DND-41 (cell line): ENCODE measurements at regions not wholly inside any gene's neighbourhood (a gene's known extent, or its start where the extent isn't known, plus 50 kb on each side); places are given as distances from the start of the nearest gene placed in this dataset.

Experiments used
- ATAC-seq: fragments of 200-7000 bp; cut with Tn5 transposase; 3 replicates; pipeline ENCODE4 v1.9.1; 2021; ENCODE audit warnings: low read depth; ENCODE audit not compliant: insufficient read depth
- DNase-seq: peaks from one replicate; pipeline ENCODE4 v3.0.0-alpha.2; 2020
- H2AFZ ChIP-seq: 2 replicates; pipeline ENCODE4 v1.6.0; 2012; ENCODE audit warnings: low read depth, low read length
- H3K27ac ChIP-seq: 2 replicates; pipeline ENCODE4 v1.5.1; 2012; ENCODE audit warnings: low read length, inconsistent platforms
- H3K27me3 ChIP-seq: fragments of 200-600 bp; sonication (generic); 2 replicates; pipeline ENCODE4 v1.6.0; 2012; ENCODE audit warnings: low read length, mild to moderate bottlenecking, inconsistent platforms; ENCODE audit not compliant: insufficient read depth, poor library complexity
- H3K36me3 ChIP-seq: 2 replicates; pipeline ENCODE4 v1.5.1; 2012; ENCODE audit warnings: low read length, inconsistent platforms; ENCODE audit not compliant: insufficient read depth
- H3K4me1 ChIP-seq: 2 replicates; pipeline ENCODE4 v1.5.1; 2012; ENCODE audit warnings: mild to moderate bottlenecking, low read length; ENCODE audit not compliant: insufficient read depth
- H3K4me2 ChIP-seq: 2 replicates; pipeline ENCODE4 v1.6.0; 2012; ENCODE audit warnings: mild to moderate bottlenecking, moderate library complexity, low read length, inconsistent platforms; ENCODE audit not compliant: insufficient read depth
- H3K4me3 ChIP-seq, 2 experiments: fragments of 200-600 bp in 1 of 2; shearing (Covaris generic) in 1 of 2; 2 replicates each; pipeline ENCODE4 v1.5.1; 2012 to 2016; ENCODE audit warnings: inconsistent platforms in 2 of 2, low read length in 2 of 2, mild to moderate bottlenecking in 2 of 2, low read depth in 1 of 2, moderate library complexity in 1 of 2
- H3K79me2 ChIP-seq: 2 replicates; pipeline ENCODE4 v1.6.0; 2012; ENCODE audit warnings: low read length, inconsistent platforms; ENCODE audit not compliant: insufficient read depth
- H3K9ac ChIP-seq: 2 replicates; pipeline ENCODE4 v1.6.0; 2012; ENCODE audit warnings: low read depth, mild to moderate bottlenecking, inconsistent platforms, low read length, moderate library complexity
- H3K9me3 ChIP-seq: 2 replicates; pipeline ENCODE4 v1.5.1; 2012; ENCODE audit warnings: low read length, moderate library complexity, mild to moderate bottlenecking, inconsistent platforms; ENCODE audit not compliant: insufficient read depth, severe bottlenecking
- H4K20me1 ChIP-seq: 2 replicates; pipeline ENCODE4 v1.6.0; 2012; ENCODE audit warnings: low read length; ENCODE audit not compliant: insufficient read depth
- CTCF ChIP-seq: IDR thresholded peaks from 2 replicates; pipeline ENCODE4 v1.5.1; 2012; ENCODE audit warnings: borderline replicate concordance, low read length, moderate library complexity, mild to moderate bottlenecking; ENCODE audit not compliant: poor library complexity, severe bottlenecking; ENCODE audit errors: extremely low read depth
- EZH2 ChIP-seq: IDR thresholded peaks from 3 replicates; pipeline ENCODE4 v1.6.1; 2012; ENCODE audit warnings: borderline replicate concordance, low read depth, mild to moderate bottlenecking, moderate library complexity, low read length, inconsistent platforms; ENCODE audit not compliant: severe bottlenecking

DNA sequence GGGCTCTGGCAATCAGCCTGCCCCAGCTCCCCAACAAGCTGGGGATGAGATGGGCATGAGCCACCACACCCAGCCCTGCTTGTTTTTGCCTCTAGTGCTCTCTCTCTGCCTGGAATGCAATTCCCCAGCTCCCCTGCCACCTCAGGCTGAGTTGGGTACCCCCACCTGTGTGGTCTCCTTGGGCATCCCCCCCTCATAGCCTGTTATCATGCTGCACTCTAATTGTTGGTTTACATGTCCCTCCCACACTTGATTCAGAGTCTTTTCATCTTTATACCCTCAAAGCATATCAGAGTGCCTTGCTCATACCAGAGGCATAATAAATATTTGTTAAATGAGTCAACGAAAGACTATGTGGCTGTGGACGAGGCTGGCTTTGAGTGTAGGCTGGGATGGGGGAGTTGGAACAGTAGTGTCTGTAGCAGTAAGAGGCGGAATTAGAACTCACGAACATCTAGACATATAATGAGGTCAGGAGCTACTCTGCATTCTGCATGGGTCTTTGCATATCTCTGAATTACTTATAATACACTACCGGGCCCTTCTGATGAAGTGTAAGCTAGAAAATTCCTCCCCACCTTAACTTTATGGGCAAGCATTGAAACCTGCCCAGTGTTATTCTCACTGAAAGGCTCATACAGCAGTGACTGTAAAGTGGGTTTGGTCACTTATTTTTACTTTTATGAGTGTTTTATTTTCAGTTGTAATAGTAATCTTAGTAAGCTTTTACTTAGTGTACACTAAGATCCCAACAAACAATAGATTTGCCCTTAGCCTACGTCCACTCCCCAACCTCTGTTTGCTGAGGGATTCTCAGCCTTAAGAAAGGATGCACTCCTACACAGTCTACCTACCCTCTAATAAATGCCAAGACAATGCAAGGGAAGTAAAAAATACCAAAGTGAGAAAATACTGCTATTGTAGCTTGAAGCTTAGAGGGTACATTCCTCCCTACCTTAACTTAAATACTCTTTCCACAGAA, 58.7 kb downstream of the EDN1 start:
- H3K79me2 ChIP-seq = no peaks in the 10 kb centered on the region
- TF ChIP-seq EZH2 (no peak), CTCF (no peak)
- no peak overlapping the region for H2AFZ ChIP-seq
- no peak overlapping the region for H3K27ac ChIP-seq
- H4K20me1 ChIP-seq = no peaks in the 10 kb centered on the region
- no peaks in the 10 kb centered on the region for H3K27me3 ChIP-seq
- no peak overlapping the region for H3K9ac ChIP-seq
- H3K9me3 ChIP-seq = no peaks in the 10 kb centered on the region
- H3K4me2 ChIP-seq = no peak overlapping the region
- DNase-seq (no peak), ATAC-seq (no peak)
- no peaks in the 10 kb centered on the region for H3K4me1 ChIP-seq
- H3K36me3 ChIP-seq = no peaks in the 10 kb centered on the region
- no peak overlapping the region for H3K4me3 ChIP-seq

DNA sequence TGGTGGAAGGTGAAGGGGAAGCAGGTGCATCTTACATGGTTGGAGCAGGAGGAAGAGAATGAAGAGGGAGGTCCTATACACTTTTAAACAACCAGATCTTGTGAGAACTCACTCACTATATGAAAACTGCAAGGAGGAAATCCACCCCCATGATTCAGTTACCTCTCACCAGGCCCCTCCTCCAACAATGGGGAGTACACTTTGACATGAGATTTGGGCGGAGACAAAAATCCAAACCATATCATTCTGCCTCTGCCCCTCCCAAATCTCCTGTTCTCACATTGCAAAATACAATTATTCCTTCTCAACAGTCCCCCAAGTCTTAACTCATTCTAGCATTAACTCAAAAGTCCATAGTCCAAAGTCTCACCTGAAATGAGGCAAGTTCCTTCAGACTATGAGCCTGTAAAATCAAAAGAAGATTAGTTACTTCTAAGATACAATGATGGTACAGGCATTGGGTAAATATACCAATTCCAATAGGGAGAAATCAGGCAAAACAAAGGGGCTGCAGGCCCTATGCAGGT, 60.5 kb downstream of the EDN1 start:
- no peak overlapping the region for H2AFZ ChIP-seq
- ATAC-seq (no peak), DNase-seq (no peak)
- H3K27me3 ChIP-seq = no peaks in the 10 kb centered on the region
- TF ChIP-seq EZH2 (no peak), CTCF (no peak)
- H3K4me1 ChIP-seq = no peaks in the 10 kb centered on the region
- H4K20me1 ChIP-seq = no peaks in the 10 kb centered on the region
- no peak overlapping the region for H3K4me2 ChIP-seq
- H3K27ac ChIP-seq = no peak overlapping the region
- H3K36me3 ChIP-seq = no peaks in the 10 kb centered on the region
- no peaks in the 10 kb centered on the region for H3K79me2 ChIP-seq
- H3K9me3 ChIP-seq = no peaks in the 10 kb centered on the region
- H3K9ac ChIP-seq = no peak overlapping the region
- H3K4me3 ChIP-seq = no peak overlapping the region

DNA sequence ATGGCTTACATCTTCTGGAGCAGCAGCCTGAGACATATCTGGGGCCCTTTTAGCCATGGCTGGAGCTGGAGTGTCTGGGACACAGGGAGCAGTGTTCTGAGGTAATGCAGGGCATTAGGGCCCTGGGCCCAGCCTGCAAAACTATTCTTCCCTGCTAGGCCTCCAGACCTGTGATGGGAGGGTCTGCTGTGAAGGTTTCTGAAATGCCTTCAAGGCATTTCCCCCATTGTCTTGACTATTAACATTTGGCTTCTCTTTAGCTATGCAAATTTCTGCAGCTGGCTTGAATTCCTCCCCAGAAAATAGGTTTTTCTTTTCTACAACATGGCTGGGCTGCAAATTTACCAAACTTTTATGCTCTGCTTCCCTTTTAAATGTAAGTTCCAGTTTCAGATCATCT, 61.5 kb downstream of the EDN1 start:
- no peaks in the 10 kb centered on the region for H3K4me1 ChIP-seq
- ATAC-seq = no peak

More for the DNA sequence above, 61.5 kb downstream of the EDN1 start:
- no peak overlapping the region for H2AFZ ChIP-seq
- no peak overlapping the region for H3K9ac ChIP-seq
- no peak for DNase-seq
- no peaks in the 10 kb centered on the region for H3K36me3 ChIP-seq
- H3K4me3 ChIP-seq = no peak overlapping the region
- H3K27me3 ChIP-seq = no peaks in the 10 kb centered on the region
- no peak overlapping the region for H3K4me2 ChIP-seq
- TF ChIP-seq EZH2 = no peak
- TF ChIP-seq CTCF = no peak
- no peaks in the 10 kb centered on the region for H4K20me1 ChIP-seq
- no peak overlapping the region for H3K27ac ChIP-seq
- H3K9me3 ChIP-seq = no peaks in the 10 kb centered on the region
- H3K79me2 ChIP-seq = no peaks in the 10 kb centered on the region
